ENCODE measurements at regions not wholly inside any gene's neighbourhood (a gene's known extent, or its start where the extent isn't known, plus 50 kb on each side); places are given as distances from the start of the nearest gene placed in this dataset.

DNA sequence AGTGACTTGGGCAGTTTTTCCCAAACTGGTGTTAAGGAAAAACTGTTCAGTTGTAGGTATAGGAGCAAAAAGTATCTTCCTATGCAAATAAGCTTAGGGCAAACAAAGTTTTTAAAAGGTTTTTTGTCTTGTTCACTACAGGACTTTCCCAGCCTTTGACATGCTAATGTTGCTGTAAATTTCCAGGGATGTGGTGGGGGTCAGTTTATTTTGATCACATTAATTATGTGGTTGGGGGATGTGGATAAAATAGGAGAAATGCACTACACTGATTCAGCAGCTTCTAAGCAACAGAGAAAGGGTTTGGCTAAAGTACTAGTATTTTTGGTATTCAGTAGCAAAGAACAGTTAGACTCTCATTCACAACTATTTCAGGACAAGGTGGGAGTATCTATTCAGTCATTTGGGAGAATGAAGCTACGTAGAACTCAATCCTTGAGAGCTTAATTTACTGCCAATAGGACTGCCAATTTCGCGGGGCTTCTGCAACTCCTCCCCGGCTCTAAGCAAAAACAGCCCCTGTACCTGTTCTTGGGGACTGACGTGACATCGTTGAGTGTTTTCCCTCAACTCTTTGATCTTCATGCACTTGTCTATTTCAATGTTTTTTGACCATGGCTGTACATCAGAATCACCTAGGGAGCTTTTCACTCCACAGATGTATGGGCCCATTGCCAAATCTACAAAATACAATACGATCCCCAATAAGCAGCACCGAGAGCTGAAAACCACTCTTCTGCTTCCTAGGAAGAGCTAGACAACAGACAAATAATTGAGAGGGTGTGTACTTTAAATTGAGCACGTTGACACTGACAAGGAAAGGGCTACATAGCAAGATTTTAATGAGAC is 94.8 kb upstream of the NHSL1 start:
- H3K27ac Mint-ChIP-seq, result no peak overlapping the region
- Histone ChIP-seq H3K4me1 (ENCODE audit: insufficient read depth, low read length) (peaks cover 6% of the 10 kb centered on the region), H3K36me3 (ENCODE audit: insufficient read depth, low read length) (no peaks in the 10 kb centered on the region), H3K4me3 (ENCODE audit: low read length) (no peak overlapping the region), H3K27ac (ENCODE audit: low read depth in 1 of 2, low read length in 2 of 2) (no peak overlapping the region), H3K27me3 (ENCODE audit: control insufficient read depth in 1 of 2, insufficient read depth in 2 of 2, low read length in 2 of 2) (no peaks in the 10 kb centered on the region), H3K9me3 (ENCODE audit: control insufficient read depth in 1 of 2, insufficient read depth in 1 of 2, low read length in 2 of 2) (no peaks in the 10 kb centered on the region)
- CTCF ChIA-PET, result no interaction called here
- POLR2A ChIA-PET, result no interaction called here
- no peaks in the 10 kb centered on the region for H3K9me3 Mint-ChIP-seq
- DNase-seq, result no peak
- no peak overlapping the region for H3K4me3 Mint-ChIP-seq
- no peak for ATAC-seq (ENCODE audit: poor library complexity)
- no peaks in the 10 kb centered on the region for H3K27me3 Mint-ChIP-seq
- peaks cover 20% of the 10 kb centered on the region for H3K4me1 Mint-ChIP-seq (ENCODE audit: low read depth)
- intact Hi-C loops (cut with DNase I, micrococcal nuclease), result loop anchor here in 1 of 2 experiments (5.0 kb wide), 1 partner anchor 477 kb away; no protein-coding TSS in a partner anchor
- TF ChIP-seq, protein P1, sequence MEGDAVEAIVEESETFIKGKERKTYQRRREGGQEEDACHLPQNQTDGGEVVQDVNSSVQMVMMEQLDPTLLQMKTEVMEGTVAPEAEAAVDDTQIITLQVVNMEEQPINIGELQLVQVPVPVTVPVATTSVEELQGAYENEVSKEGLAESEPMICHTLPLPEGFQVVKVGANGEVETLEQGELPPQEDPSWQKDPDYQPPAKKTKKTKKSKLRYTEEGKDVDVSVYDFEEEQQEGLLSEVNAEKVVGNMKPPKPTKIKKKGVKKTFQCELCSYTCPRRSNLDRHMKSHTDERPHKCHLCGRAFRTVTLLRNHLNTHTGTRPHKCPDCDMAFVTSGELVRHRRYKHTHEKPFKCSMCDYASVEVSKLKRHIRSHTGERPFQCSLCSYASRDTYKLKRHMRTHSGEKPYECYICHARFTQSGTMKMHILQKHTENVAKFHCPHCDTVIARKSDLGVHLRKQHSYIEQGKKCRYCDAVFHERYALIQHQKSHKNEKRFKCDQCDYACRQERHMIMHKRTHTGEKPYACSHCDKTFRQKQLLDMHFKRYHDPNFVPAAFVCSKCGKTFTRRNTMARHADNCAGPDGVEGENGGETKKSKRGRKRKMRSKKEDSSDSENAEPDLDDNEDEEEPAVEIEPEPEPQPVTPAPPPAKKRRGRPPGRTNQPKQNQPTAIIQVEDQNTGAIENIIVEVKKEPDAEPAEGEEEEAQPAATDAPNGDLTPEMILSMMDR (IDR thresholded peaks at IDR 0.05), result no peak
- H3K36me3 Mint-ChIP-seq (ENCODE audit: low read depth), result no peaks in the 10 kb centered on the region

DNA sequence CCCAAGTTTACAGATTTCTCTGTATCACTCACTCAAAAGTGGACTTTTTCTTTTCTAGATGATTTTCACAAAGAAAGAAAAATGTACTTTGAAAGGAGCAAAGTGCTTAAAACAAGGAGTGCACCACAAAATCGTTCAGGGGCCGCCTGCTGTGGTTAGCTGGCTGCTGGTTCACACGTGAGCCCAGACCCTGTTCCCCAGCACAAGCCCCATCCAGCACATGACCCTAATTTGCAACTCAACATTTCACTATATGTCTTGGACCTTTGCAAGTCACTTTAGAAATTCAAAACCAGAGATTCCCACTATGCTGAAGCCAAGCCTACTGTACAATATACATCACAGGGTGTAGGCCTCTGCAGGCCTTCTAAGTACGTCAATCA is 95.5 kb upstream of the NHSL1 start:
- peaks cover 6% of the 10 kb centered on the region for H3K4me1 ChIP-seq (ENCODE audit: insufficient read depth, low read length)
- Mint-ChIP-seq H3K4me3 (no peak overlapping the region), H3K27me3 (no peaks in the 10 kb centered on the region), H3K4me1 (ENCODE audit: low read depth) (peaks cover 20% of the 10 kb centered on the region), H3K36me3 (ENCODE audit: low read depth) (no peaks in the 10 kb centered on the region), H3K27ac (no peak overlapping the region), H3K9me3 (no peaks in the 10 kb centered on the region)
- DNase-seq (no peak), ATAC-seq (ENCODE audit: poor library complexity) (no peak)
- TF ChIP-seq, protein P1 (IDR thresholded peaks at IDR 0.05), result no peak
- ChIA-PET CTCF (no interaction called here), POLR2A (no interaction called here)
- H3K9me3 ChIP-seq (ENCODE audit: control insufficient read depth in 1 of 2, insufficient read depth in 1 of 2, low read length in 2 of 2), result no peaks in the 10 kb centered on the region
- no peak overlapping the region for H3K4me3 ChIP-seq (ENCODE audit: low read length)
- no peak overlapping the region for H3K27ac ChIP-seq (ENCODE audit: low read depth in 1 of 2, low read length in 2 of 2)
- no peaks in the 10 kb centered on the region for H3K36me3 ChIP-seq (ENCODE audit: insufficient read depth, low read length)
- H3K27me3 ChIP-seq (ENCODE audit: control insufficient read depth in 1 of 2, insufficient read depth in 2 of 2, low read length in 2 of 2), result no peaks in the 10 kb centered on the region
- intact Hi-C loops (cut with DNase I, micrococcal nuclease), result loop anchor here in 1 of 2 experiments (5.0 kb wide), 1 partner anchor 477 kb away; no protein-coding TSS in a partner anchor

DNA sequence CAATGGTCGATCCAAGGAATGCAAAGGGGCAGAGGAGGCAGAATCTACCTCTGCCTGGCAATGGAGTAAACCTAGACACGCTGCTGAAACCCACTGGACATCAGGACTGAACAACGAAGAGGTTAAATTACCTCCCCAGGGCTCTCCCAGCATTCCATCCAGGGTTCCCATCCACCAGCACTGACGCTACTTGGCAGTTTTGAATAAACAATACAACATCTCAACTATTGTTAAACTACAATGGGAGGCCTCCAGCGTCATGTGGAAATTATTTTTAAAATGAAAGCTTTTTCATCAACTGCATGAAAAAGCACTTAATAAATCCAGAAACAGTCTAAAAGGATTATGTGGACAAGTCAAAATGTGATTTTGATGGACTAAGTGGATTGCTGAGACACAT is 96.8 kb upstream of the NHSL1 start:
- no peaks in the 10 kb centered on the region for H3K9me3 ChIP-seq (ENCODE audit: control insufficient read depth in 1 of 2, insufficient read depth in 1 of 2, low read length in 2 of 2)
- POLR2A ChIA-PET, result no interaction called here
- Mint-ChIP-seq H3K4me1 (ENCODE audit: low read depth) (peaks cover 15% of the 10 kb centered on the region), H3K9me3 (no peaks in the 10 kb centered on the region), H3K4me3 (no peak overlapping the region), H3K27ac (no peak overlapping the region), H3K36me3 (ENCODE audit: low read depth) (no peaks in the 10 kb centered on the region), H3K27me3 (no peaks in the 10 kb centered on the region)
- ATAC-seq (ENCODE audit: poor library complexity) (no peak), DNase-seq (no peak)
- peaks cover 6% of the 10 kb centered on the region for H3K4me1 ChIP-seq (ENCODE audit: insufficient read depth, low read length)
- no peak overlapping the region for H3K27ac ChIP-seq (ENCODE audit: low read depth in 1 of 2, low read length in 2 of 2)
- H3K27me3 ChIP-seq (ENCODE audit: control insufficient read depth in 1 of 2, insufficient read depth in 2 of 2, low read length in 2 of 2), result no peaks in the 10 kb centered on the region
- no peaks in the 10 kb centered on the region for H3K36me3 ChIP-seq (ENCODE audit: insufficient read depth, low read length)
- intact Hi-C loops (cut with DNase I, micrococcal nuclease), result no loop called here
- CTCF ChIA-PET, result no interaction called here
- TF ChIP-seq, protein P1 (IDR thresholded peaks at IDR 0.05), result no peak
- H3K4me3 ChIP-seq (ENCODE audit: low read length), result no peak overlapping the region

Data from CD4-positive, alpha-beta T cell (primary cell).